ENCODE measurements at regions not wholly inside any gene's neighbourhood (a gene's known extent, or its start where the extent isn't known, plus 50 kb on each side); places are given as distances from the start of the nearest gene placed in this dataset.

DNA sequence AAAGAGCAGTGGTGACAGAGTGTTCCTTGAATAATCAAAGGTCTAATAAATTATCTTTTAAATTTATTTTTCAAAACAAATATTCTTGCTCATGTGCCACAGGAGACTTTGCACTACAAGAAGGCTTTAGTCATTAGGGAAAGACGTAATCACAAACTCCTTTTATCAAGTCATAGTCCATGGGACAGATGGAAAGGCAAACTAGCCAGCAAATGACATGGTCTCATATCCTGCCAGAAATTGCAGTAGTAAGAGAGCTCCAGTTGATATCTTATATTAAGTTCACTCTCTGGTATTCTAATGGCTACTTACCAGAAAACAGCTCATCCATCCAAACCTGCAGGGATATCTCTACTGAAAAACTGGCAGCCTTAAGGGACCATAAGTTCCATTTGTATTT, 225.0 kb upstream of the TP63 start:
- no peak overlapping the region for H3K4me3 ChIP-seq (ENCODE audit: low read depth, low read length)
- H3K27me3 ChIP-seq = no peaks in the 10 kb centered on the region
- H3K9me3 ChIP-seq = no peaks in the 10 kb centered on the region
- no peak for DNase-seq
- H3K36me3 ChIP-seq = no peaks in the 10 kb centered on the region
- no peaks in the 10 kb centered on the region for H3K4me1 ChIP-seq
- TF ChIP-seq, protein P1, sequence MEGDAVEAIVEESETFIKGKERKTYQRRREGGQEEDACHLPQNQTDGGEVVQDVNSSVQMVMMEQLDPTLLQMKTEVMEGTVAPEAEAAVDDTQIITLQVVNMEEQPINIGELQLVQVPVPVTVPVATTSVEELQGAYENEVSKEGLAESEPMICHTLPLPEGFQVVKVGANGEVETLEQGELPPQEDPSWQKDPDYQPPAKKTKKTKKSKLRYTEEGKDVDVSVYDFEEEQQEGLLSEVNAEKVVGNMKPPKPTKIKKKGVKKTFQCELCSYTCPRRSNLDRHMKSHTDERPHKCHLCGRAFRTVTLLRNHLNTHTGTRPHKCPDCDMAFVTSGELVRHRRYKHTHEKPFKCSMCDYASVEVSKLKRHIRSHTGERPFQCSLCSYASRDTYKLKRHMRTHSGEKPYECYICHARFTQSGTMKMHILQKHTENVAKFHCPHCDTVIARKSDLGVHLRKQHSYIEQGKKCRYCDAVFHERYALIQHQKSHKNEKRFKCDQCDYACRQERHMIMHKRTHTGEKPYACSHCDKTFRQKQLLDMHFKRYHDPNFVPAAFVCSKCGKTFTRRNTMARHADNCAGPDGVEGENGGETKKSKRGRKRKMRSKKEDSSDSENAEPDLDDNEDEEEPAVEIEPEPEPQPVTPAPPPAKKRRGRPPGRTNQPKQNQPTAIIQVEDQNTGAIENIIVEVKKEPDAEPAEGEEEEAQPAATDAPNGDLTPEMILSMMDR (IDR thresholded peaks at IDR 0.05; ENCODE audit: low read depth, low read length) = no peak

DNA sequence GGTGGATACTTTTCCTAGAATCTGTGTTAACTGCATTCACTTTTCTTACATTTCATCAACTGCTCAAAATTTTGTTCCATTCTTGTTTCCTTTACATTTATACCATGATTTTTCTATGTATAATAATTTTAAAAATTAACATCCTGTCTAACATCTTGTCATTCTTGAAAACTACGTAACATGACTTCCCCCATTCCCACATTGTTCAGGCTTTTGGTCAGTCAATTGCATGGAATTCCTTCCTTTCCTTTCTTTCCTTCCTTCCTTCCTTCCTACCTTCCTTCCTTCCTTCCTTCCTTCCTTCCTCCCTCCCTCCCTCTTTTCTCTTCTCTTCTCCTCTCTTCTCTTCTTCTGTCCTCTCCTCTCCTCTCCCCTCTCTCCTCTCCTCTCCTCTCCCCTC, 220.7 kb upstream of the TP63 start:
- no peaks in the 10 kb centered on the region for H3K4me1 ChIP-seq
- H3K4me3 ChIP-seq (ENCODE audit: low read depth, low read length) = no peak overlapping the region
- H3K27me3 ChIP-seq = no peaks in the 10 kb centered on the region
- no peak for DNase-seq
- TF ChIP-seq, protein P1 (IDR thresholded peaks at IDR 0.05; ENCODE audit: low read depth, low read length) = no peak
- H3K36me3 ChIP-seq = no peaks in the 10 kb centered on the region
- H3K9me3 ChIP-seq = no peaks in the 10 kb centered on the region

DNA sequence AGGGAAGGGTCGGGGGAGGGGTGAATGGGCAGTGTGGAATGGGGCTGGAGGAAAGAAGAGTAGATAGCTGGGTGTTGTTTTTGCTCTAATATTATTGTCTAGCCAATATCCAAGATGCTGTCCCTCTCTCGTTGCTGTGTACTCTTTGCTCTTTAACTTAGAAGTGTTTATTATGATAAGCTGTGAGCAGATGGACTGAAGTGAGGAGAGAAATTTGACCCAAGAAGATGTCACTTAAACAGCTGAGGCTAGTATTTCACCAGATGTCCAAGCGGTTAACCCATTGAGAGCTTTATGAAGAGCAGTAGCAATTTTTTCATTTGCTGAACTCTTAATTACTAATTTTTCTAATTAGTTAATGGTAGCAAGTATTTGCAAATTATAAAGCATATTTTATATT, 212.2 kb upstream of the TP63 start:
- TF ChIP-seq, protein P1 (IDR thresholded peaks at IDR 0.05; ENCODE audit: low read depth, low read length) = no peak
- no peak for DNase-seq
- Histone ChIP-seq H3K4me1 (no peaks in the 10 kb centered on the region), H3K4me3 (ENCODE audit: low read depth, low read length) (no peak overlapping the region), H3K27me3 (no peaks in the 10 kb centered on the region), H3K9me3 (no peaks in the 10 kb centered on the region), H3K36me3 (no peaks in the 10 kb centered on the region)

DNA sequence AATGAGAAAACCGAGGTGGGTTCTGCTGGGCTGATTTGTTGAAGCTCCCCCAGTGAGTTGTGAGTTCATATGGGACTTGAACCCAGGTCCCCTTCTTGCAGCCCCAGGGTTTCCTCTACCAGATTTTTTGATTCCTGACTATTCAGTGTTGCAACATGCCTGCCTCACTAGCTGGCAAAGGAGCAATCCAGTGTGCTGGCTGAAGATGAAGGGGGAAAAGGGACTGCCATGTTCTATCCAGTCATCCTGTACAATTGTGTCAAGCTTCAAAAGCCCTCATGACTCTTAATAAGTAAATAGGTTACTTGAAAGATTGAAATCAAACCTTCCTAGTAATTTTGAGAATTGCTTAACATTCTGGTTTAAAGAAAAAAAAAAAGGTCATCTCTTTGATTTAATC, 211.5 kb upstream of the TP63 start:
- DNase-seq = no peak
- no peak overlapping the region for H3K4me3 ChIP-seq (ENCODE audit: low read depth, low read length)
- TF ChIP-seq, protein P1 (IDR thresholded peaks at IDR 0.05; ENCODE audit: low read depth, low read length) = no peak

DNA sequence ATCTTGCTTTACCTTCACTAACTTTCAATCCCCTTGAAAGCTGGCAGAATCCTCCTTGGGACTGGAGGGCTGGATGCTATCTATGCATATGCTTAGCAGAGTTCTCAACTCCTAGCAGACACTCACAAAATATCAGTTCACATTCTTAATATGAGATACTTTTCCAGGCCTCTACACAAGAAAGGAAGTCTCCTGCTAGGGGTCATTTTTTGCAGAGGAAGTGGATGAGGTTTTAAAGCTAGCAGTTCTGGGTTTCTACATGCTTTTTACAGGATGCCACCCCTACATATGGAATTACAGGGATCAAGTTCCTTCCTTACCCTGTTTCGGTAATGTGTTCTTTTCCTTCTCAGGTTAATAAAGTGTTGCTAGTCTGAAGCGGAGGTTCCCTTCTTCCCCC, 206.3 kb upstream of the TP63 start:
- H3K36me3 ChIP-seq = no peaks in the 10 kb centered on the region
- TF ChIP-seq, protein P1 (IDR thresholded peaks at IDR 0.05; ENCODE audit: low read depth, low read length) = no peak
- H3K27me3 ChIP-seq = no peaks in the 10 kb centered on the region
- no peak overlapping the region for H3K4me3 ChIP-seq (ENCODE audit: low read depth, low read length)
- H3K9me3 ChIP-seq = no peaks in the 10 kb centered on the region
- no peak for DNase-seq
- no peaks in the 10 kb centered on the region for H3K4me1 ChIP-seq

More for the DNA sequence above, 211.5 kb upstream of the TP63 start:
- H3K9me3 ChIP-seq = no peaks in the 10 kb centered on the region
- no peaks in the 10 kb centered on the region for H3K27me3 ChIP-seq
- no peaks in the 10 kb centered on the region for H3K4me1 ChIP-seq
- H3K36me3 ChIP-seq = no peaks in the 10 kb centered on the region

DNA sequence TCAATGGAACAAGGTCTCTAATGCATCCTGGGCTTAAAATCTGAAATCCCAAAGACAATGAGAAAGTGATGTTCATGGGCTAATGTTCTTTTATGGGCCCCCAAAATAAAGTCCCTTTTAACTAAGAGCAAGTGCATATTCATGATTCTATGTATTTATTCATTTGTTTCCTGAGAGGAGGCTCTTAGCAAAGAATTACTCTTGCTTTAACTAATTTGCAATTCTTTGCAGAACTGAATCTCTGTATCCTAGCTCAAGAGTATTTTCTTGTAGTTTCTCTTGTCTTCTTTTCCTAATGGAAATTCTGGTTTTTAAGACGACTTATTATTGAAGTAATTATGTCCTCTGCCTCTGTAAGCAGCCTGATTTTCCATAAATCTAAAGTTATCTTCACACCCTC, 202.2 kb upstream of the TP63 start:
- H3K36me3 ChIP-seq = no peaks in the 10 kb centered on the region
- no peak for DNase-seq
- no peaks in the 10 kb centered on the region for H3K27me3 ChIP-seq
- H3K4me1 ChIP-seq = no peaks in the 10 kb centered on the region
- no peaks in the 10 kb centered on the region for H3K9me3 ChIP-seq
- TF ChIP-seq, protein P1 (IDR thresholded peaks at IDR 0.05; ENCODE audit: low read depth, low read length) = no peak
- H3K4me3 ChIP-seq (ENCODE audit: low read depth, low read length) = no peak overlapping the region

Measured in BE2C (cell line).